HTR-8/SVneo (cell line): ENCODE measurements at regions not wholly inside any gene's neighbourhood (a gene's known extent, or its start where the extent isn't known, plus 50 kb on each side); places are given as distances from the start of the nearest gene placed in this dataset.
"Not testable (repeated sequence)": the region's sequence is repeated elsewhere in the genome, so short reads cannot be mapped to it uniquely, and the experiment has no call there.

Experiments
- DNase-seq: peaks from one replicate; pipeline ENCODE4 v3.0.0; 2011; ENCODE audit warnings: low spot score, mixed read lengths; ENCODE audit not compliant: insufficient read length
- FAIRE-seq: peaks from 2 replicates; lab custom pipeline; 2011; peaks lifted over from hg19 to GRCh38; lab: Jason Lieb, UNC

DNA sequence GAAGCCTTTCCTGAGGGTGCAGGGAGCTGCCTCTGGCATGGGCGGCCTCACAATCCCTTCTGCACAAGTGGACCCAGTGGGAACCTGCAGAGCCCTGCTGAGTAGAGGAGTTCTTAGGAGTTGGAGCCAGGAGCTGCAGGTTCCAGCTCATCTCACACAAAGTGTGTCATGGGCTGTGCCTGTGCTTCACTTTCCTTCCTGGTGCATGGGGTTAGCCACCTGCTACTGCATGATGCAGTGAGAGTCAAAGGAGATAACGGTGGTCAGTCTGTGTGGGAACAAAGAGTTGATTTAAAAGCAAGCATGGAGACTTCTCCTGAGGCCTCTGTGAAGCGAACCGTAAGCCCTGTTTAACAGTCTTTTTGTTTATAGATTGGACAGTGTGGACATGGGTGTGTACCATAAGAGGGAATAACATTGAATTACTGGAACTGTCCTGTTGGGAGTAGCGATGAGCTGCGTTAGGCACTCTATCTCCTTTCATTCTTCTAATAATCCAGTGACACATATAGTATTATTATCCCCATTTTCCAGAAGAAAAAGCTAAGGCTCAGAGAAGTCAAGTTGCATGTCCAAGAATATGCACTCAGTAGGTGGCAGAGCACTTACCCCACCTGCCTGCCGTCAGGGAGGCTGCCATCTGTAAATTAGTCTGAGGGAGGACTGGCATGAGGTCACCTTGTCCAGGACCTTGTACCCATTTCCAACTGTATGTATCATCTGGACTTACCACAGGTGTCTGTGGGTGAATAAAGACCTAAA, 68.7 kb upstream of the PRR23C start:
- no peak for FAIRE-seq
- peak; percentile 13 for DNase-seq

DNA sequence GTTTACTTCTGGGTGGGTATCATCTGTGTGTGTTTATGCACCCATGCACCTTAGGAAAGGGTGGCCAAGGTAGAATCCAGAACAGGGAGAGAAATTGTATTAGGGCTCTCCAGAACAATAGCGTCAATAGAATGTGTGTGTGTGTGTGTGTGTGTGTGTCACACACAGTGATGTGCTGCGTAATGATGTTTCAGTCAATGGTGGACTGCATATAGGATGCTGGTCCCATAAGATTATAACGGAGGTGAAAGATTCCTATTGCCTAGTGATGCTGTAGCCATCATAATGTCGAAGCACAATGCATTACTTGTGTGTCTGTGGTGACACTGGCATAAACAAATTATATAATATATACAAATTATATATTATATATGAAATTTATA, 69.3 kb upstream of the PRR23C start:
- DNase-seq: no peak
- no peak for FAIRE-seq

DNA sequence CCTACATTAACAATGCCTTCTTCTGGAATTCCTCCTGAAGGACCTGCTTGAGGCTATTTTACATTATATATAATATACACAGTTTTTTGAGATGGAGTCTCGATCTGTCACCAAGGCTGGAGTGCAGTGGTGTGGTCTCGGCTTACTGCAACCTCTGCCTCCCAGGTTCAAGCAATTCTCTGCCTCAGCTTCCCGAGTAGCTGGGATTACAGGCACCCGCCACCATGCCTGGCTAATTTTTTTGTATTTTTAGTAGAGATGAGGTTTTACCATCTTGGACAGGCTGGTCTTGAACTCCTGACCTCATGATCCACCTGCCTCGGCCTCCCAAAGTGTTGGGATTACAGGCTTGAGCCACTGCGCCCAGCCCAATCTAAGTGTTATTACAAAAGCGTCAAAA, 71.9 kb upstream of the PRR23C start:
- FAIRE-seq, DNase-seq: not testable (repeated sequence)

DNA sequence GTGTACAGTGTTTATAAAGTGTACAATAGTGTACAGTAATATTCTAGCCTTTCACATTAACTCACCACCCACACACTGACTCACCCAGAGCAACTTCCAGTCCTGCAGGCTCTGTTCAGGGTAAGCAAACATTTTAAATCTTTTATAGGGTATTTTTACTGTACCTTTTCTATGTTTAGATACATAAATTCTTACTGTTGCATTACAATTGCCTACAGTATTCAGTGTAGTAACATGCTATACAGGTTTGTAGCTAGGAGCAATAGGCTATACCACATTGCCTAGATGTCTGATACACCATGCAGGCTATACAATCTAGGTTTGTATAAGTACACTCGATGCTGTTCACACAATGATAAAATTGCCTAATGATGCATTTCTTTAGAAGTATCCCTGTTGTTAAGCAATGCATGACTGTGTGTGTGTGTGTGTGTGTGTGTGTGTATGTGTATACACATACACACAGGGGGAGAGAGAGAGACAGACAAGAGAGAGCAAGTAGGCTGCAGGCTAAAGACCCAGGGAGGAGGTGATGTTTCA, 72.5 kb upstream of the PRR23C start:
- DNase-seq: no peak
- FAIRE-seq: peak; percentile 20

DNA sequence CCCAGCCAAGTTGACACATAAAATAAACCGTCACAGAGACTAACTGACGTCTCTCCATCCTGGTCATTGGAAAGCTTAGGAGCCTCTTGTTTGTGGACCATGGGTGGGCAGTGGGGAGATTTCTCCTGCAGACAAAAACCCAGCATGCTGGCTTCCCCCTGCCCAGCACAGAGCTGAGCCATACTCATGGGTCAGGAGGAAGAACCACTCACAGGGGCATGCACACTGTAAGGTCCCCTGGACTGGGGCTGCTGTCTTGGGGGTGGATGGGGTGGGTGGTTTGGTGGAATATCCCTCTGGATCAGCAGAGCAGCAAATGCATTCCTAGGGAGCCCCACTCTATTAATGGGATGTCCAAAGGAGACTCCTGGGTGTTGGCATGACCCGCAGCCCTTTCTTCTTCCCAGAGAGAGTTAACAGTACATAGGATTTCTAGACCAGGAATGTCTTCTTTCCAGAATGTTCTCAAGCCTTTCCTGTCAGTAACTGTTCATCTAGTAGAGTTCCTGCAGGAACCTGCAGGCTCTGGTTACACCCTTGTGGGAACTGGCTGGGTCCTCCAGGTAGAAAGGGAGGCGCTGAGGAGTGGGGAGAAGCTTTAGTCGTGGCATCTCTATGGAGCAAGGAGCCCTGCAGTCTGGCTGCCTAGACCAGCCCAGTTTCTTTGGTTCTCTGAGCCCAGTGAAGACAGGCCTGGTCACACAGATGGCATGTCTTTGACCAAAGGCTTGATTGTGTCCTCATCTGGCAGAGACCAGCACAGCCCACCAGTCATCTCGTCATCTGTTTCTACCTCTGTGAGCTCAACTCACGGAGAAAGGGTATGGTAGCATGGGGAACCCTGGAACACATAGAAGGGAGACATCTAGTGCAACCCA, 73.4 kb upstream of the PRR23C start:
- no peak for FAIRE-seq

DNA sequence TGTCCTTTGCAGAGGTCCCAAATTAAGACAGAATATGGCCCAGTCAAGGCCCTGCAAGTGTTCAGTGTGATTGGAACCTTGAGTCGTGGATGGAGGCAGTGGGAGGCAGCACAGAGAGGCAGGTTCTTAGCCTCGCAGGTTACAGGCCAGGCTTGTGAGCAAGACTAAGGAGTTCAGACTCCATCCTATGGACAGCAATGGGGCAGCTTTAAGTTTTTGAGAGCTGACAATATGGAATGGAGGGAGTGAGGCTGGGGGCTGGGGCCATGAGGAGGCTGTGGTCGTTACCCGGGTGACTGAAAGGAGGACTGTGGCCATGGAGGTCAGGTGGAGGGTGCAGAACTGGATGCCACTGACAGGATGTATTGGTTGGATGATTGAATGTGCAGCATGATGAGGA, 74.1 kb upstream of the PRR23C start:
- FAIRE-seq: no peak
- no peak for DNase-seq

More for the DNA sequence above, 73.4 kb upstream of the PRR23C start:
- no peak for DNase-seq

DNA sequence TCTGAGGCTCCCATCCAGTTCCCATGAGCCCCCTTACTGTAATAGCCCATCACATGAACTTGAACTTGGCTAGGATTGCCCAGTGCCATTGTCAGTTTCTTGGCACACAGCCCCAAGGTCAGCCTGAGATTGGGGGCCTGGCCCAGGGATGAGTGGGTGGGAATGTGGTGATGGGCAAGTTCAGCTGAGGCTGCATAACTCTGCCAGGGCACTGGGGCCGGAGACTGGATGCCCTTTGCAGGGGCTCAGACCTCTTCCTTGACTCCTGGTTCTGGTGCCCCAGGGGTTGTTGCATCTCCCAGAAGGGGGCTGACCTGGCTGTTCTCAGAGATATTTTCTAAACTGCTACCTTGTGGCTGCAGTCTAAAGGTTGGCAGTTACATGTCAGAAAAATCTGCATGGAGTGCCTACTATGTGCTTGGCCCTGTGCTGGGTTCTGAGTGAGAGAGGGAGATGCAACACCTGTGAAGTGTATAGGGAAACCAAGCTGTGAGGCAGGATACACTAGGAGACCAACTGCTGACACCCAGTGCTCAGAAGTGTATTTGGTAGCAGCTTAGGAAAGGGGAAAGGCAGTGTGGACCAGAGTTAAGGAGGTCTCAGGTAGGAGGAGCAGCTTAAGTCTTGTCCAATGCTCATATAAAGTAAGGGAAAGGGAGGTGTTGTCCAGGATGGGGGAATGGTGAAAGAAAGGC, 74.8 kb upstream of the PRR23C start:
- FAIRE-seq (no peak), DNase-seq (no peak)

DNA sequence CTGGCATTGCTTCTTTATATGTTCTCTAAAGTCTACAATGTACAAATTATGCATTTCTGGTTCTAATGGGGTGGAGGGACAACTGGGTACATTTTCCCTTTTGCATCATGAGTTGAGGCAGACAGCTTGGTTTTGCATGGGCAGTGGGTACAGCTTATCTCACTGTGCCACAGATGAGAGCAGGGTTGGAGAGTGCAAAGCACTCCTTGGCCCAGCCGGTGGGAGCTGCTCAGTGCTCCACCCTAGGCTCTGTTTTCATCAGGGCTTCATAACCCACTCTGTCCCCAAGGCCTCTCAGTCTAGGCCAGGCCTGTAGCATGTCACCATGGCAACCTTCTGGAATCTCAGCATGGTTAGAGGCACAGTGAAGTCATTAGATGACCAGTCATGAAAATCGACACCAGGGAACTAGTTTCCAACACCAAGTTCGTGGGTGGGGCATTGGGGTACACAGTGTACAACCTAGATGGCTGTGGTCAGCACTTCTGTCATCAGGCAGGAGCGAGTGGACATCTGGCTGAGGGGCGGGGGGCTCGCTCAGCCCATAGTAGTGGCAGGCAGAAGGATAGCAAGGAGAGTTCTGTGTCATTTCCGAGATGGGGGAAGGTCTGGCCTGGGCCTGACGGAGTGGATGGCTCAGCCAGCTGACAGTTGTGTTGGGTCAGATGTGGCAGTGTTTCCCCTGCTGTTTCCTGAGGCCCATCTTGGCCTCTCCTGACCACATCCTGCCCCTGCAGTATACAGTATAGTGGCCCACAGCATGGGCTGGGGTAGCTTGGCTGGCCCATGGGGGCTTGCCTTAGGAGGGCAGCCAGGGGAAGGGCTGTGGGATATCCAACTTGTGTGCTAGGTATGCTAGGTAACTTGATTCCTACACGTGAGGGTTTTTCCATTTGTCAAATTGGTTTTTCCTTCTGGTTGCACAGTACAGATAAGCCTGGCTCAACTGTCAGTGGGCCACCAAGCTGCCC, 75.7 kb upstream of the PRR23C start:
- peak; percentile 58 for DNase-seq
- peak; percentile 86 for FAIRE-seq

DNA sequence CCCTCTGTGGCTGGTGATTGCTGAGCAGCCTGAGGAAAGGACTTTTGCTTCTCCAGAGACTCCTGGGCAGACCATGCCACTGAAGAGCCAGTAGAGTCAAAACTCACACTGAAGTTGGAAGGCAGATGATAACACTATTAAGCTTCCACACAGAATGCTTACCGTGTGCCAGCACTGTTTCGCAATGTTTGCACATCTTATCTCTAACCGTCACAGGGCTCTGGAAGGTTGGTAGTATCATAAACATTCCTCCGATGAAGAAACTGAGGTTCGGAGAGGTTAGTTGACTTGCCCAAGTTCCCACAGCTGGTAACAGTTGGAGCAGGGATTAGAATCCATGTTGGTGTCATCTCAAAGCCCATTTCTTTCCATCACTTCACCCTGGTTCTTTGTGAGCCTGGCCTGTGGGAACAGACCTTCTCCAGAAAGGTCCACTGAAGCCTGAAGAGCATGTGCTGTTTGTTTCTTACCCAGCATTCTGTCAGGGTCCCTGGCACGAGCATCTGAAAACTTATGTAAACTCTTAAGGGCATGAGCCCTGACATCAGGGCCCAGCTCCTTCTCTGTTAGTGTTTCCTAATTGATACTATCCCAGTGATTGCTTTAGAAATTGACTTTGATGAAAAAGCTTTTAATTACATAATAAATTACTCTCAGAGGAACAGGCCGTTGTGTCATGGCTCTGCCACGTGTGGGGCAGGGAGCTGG, 77.0 kb upstream of the PRR23C start:
- no peak for FAIRE-seq

DNA sequence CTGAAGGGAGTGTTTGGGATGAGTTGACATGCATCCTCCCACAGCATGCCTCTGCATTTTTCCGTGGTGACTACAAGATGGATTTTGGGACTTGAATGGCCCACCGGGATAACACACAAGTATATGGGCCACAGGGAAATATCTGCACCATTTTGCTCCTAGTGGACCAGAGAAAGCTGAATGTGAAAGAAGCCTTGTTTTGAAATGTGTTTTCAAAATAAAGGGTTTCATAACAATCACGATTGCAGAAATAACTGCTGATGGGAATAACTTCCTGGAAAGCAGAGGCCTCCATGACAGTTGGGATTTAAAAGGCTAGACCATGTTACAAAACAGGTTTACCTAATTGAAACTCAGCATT, 77.5 kb upstream of the PRR23C start:
- FAIRE-seq (no peak), DNase-seq (no peak)

More for the DNA sequence above, 77.0 kb upstream of the PRR23C start:
- no peak for DNase-seq

DNA sequence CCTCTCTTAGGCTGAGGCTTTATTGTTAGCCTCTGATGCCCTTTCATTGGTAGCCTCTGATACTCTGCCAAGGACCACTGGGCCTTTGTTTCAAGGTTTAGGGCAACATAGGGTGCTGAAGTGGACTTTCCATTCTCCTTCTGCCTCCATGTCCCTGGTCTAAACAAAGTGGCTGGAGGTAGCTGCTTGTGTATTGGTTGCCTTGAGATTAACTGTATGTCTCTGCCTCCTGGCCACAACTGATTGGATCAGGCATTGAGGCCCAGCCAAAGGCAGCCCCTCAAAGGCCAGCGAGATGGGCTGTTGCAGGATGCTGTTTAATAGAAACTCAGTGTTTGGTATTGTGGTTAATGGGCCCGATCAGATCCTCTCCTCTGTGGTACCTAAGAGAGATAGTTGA, 77.9 kb upstream of the PRR23C start:
- DNase-seq: no peak

DNA sequence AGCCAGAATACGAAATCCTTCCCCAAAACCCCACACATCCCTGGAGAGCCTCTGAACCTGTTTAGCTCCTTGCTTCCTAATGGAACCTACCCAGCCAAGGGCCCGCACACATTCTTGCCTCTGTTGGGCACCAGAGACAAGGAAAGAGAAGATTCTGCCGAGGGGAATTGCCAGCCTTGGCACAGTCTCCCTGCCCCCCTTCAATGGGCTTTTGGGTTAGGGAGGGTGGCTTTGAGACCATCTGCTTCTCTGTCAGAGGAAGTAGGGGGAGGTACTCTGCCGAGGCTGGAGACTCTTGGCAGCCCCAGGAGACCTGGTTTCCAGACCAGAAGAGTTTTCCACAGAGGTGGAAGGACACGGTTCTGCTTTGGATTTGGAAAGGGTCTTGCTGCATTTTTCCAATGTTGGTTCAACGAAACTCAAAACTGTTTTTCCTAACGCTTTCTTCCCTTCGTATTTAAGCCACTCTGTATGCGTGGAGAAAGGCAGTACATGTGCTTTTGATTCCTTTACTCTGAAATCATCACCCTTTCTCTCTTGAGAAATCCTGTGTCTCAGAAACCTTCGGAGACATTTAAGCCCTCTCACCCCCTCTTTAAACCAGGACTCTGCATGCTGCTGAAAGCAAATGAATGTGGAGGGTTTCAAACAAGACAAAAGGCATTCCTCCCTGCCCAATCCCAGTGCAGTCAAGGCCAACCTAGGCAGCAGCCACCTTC, 78.8 kb upstream of the PRR23C start:
- no peak for FAIRE-seq
- no peak for DNase-seq

More for the DNA sequence above, 77.9 kb upstream of the PRR23C start:
- no peak for FAIRE-seq

DNA sequence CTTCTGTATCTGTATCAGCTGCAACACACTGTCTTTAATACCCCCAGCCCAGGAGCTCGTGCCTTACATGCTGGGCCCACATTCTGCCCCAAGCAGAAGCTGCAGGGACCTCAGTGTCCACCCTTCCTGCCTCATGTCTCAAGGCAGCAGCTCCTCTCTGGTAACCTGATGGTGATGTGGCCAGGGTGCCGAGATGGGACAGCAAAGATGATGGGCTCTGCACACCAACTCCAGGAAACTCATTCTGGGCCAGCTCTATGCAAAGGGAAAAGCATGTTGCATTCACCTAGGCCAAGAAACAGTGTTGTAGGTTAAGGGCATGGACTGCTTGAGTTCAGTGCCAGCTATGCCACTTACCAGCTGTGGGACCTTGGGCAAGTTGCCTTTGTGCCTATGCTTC, 79.5 kb upstream of the PRR23C start:
- FAIRE-seq (no peak), DNase-seq (no peak)

DNA sequence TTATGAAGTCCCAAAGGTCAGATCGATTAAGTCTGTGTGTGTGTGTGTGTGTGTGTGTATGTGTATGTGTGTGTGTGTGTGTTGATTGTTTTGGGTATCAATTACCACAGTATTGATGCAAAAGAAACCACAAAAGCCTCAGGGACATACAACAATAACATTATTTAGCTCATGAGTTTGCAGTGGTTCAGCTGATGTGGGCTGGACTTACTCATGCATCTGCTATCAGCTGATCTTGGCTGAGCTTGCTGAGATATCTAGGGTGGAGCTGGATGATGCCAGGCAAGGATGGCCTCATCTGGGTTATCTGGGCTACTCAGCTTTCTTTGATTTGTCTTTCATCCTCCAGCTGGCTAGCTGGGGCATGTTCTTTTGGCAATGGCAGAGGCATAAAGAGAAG, 82.4 kb upstream of the PRR23C start:
- no peak for DNase-seq
- no peak for FAIRE-seq

DNA sequence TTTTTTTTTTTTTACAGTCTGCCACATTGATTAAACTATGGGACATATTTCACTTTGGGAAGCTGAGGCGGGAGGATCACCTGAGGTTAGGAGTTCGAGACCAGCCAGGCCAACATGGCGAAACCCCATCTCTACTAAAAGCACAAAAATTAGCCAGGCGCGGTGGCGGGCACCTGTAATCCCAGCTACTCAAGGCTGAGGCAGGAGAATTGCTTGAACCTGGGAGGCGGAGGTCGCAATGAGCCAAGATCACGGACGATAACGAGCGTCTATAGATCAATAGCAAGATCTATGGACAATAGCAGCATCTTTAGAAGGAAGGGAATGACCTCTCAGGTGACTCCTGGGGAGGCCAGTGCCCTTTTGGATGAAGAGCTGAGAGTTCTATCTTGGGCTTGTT, 82.9 kb upstream of the PRR23C start:
- not testable (repeated sequence) for DNase-seq, FAIRE-seq

DNA sequence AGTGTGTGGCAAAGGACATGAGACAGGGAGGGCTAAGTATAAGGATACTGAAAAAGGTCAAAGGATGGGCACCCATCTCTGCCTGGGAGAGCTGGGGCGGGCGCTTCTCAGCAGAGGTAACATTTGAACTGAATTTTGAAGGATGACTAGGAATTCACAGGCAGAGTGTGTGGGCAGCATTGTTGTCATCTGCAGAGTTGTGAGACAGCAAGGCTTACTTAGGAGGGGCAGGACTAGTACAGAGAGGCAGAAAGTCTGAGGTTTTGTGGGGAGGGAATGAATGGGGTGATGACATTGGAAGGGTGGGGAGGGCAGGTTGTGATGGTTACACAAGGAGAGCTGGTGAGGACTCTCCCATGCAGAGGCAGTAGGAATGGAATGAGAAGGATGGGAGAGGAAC, 84.1 kb upstream of the PRR23C start:
- FAIRE-seq (no peak), DNase-seq (no peak)

DNA sequence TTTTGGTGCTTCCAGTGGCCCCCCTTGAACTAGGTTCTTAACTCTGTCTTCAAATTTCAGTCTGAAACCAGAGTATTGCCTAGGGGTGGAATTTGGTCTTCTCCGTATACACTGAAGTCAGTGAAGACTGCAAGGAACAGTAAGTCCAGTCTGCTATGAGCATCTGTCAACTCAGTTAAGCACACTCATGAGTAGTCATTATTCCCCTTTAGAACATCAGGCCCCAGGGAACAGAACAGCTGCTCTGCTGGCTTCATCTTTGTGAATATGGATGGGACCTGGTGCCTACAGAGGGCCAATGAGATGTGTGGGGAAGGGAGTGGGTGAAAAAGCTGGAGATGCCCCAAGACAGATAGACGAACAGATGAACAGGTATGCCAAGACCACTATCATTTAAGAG, 85.2 kb upstream of the PRR23C start:
- DNase-seq: no peak

DNA sequence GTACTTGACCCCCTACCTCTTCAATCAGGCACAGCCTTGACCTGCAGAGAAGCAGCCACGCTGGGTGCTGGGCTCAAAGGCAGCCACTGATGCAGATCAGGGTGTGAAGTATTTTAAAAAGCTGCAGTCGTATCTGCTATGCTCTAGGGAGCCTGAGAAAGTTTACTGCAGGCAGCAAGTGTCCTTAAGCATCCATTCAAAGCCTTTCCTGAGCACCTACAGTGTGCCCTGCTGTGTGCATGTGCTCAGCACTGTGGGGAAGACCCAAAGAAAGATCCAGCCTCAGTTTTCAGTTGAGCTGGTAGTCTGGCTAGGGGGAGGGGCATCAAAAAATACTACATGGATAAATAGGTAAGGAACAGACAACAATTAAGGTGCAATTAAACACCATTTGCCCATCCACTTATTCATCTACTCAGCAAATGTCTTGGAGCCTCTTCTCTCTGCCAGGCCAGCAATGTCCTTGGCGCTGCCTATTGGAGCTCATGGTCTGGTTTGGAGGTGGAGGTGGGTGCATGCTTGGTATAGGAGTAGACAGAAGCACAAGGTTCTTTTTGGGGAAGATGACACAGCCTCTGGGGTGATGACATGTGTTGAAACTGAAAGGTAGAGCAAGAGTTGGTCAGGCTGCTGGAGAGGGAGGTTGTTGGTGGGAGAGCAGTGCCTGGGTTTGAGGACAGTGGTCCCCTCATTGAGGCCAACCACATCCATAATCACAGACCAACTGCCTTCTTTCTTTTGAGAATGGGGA, 85.9 kb upstream of the PRR23C start:
- FAIRE-seq: no peak
- DNase-seq: no peak

More for the DNA sequence above, 85.2 kb upstream of the PRR23C start:
- FAIRE-seq: no peak
